ENCODE measurements at regions not wholly inside any gene's neighbourhood (a gene's known extent, or its start where the extent isn't known, plus 50 kb on each side); places are given as distances from the start of the nearest gene placed in this dataset.
A peak's percentile ranks its signal among the peaks of the same experiment; 100 is the strongest.

DNA sequence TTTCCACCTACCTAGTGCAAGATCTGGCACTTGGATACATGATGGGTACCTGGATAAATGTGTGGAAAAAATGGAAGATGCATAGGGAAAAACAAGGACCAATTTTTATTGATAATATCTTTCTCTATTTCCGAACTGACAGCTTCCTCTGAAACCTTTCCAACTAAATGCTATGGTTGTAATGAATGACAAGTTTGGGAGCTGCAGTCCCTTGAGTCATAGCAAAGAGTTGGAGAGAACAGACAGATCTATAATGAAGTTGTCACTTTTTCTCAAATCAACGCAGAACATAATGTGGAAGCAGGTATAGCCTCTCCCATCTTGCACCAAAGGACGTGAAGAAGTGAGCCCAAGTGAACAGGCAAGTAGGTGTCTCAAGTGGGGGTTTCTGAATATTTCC is 296.5 kb upstream of the KAZN start:
- no peak for DNase-seq (ENCODE audit: low read depth in 2 of 2)

DNA sequence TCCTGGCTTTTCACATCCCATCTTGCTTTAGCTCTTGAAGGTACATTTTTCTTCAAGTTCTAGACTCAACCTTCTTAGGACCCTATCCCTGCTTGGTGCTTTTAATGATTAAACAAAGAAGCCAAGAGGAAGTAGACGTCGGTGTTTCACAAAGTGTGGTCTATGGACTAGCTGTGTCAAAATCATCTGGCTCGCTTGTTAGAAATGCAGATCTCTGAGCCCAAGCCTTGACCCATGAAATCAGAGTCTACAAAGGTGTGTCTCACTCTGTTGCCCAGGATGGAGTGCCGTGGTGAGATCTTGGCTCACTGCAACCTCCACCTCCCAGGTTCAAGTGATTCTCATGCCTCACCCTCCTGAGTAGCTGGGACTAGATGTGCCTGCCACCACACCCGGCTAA is 295.5 kb upstream of the KAZN start:
- DNase-seq (ENCODE audit: low read depth in 2 of 2) = no peak

DNA sequence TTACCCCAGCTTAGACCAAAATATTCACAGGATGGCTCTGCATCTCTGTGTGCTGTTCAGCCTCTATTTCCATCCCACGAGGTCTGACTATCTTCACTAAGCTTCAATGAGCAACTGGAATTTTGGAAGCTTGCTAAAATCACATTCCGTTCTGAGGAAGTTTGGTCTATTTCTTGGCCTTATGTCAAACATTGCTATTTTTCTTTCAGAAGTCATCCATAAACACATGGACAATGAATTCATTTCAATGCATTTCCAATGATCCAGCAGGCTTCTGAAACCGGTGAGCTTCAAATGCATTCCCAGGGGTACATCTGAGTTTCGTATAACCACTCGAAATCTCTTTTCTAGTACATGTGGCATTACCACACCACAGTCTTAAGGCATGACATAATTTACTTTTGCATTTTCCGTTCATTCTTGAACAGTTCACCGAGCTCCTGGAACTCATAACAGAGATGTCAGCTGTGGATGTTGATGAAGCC is 294.1 kb upstream of the KAZN start:
- peak; percentile 84 for DNase-seq (ENCODE audit: low read depth in 2 of 2)

DNA sequence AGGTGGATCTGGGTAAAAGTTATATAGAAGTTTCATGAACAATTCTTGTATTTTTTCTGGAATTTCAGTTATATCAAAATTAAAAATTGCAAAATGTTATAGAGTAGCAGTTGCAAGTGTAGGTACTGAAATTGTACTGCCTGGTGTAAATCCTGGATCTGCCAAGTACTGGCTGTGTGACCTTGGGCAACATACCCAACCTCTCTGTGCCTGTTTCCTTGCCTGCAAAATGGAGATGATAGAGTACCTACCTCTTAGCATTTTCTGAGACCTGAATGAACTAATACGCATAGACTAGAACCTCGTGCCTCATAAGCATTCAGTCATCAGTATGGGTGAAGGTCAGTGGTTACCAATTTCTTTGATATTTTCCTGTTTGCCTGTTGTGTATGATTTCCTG is 290.0 kb upstream of the KAZN start:
- no peak for DNase-seq (ENCODE audit: low read depth in 2 of 2)

DNA sequence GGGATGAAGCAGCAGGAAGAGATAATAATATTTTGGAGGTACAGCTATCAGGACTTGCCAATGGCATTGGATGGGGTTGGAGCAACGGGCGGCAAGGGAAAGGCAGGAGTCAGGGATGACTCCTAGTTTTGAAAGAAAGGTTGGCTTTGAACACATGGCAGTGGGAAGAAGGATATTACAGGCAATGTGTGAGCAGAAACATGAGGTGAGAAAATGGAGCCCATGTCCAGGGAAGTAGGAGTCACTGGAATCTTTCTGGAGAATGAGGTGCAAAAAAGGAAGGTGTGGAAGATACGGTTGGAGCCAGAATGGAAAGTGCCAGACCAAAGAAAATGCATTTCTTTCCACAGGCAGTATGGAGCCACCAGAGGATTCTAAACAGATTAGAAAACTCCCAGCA is 288.5 kb upstream of the KAZN start:
- no peak for DNase-seq (ENCODE audit: low read depth in 2 of 2)

DNA sequence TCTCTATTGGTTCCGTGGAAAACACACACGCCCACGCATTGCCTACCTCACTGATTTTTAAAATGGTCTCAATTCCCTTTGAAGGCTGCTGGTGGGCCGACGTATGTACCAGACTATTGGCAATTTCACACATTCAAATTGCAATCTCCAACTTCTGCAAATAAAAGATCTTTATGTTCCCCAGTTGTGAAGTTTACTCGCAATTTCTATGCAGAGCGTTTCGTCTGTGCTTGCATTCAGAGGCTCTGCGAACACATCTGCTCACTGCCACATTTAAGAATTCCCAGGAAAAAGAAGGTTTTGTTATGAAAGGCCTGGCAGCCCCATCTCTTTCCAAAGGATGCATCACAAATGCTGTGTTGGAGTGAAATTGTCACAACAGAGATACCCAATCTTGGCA is 288.0 kb upstream of the KAZN start:
- DNase-seq (ENCODE audit: low read depth in 2 of 2) = no peak

DNA sequence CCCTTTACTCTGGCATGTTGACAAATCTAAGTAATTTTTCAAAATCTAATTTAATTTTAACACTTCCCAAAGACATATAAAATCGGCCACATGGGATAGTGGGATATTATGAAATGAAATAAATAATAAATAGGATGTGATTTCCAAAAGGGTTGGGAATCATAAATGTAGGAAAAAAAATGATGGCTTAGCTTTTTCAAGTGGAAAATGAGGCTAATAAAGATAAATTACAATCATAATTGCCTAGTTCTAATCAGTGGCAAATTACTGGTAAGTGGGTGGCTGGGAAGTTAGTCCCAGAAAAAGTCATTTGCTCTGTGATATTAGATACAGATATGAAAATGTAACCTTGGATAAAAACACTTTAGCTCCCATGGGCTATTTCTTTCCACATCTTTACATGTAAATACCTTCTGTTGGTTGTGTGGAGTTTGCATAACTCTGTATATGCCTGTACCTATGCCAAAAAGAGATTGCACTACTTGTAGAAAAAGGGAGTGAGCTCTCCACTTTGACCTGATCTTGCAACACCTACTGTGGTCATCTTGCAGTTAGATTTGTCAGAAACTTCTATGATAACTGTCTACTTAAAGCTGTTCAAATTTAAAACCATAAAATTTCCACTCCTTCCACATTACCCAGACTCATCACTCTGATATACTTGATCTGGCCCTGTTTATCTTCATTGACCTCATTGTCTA is 284.6 kb upstream of the KAZN start:
- DNase-seq (ENCODE audit: low read depth in 2 of 2) = no peak

DNA sequence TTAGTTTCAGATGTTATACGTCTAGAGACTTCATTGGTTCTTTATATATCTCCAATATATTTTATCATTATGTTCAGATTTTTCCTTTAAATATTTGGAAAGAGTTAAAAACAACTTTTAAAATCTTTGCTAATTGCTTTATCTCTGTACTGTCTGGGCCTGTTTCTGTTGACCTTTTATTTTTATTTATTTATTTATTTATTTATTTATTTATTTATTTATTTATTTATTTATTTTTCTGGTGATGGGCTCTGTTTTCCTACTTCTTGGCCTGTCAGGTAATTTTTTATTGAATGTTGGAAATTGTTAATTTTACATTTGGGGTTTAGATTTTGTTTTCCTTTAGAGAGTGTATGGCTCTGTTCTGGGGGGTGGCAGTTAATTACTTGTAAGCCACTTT is 279.7 kb upstream of the KAZN start:
- no peak for DNase-seq (ENCODE audit: low read depth in 2 of 2)

DNA sequence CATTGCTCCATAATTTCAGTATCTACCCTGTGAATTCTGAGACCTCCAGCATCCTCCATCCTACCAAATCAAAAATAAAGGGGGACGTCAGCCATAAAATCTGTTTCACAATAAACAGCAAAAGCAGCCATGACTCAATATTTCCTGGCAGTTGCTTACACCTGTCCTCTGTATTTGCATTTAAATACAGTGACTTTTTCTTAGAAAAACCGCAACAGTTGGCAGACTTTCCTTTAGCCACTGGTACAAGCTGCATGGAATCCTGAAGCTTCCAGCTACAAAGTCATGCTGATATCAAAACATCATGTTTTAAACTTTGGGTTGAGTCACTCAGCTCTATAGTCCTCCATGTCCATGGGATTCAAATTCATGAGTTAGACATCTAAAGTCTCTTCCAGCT is 278.0 kb upstream of the KAZN start:
- peak in 1 of 2 experiments; percentile 10 for DNase-seq (ENCODE audit: low read depth in 2 of 2)

DNA sequence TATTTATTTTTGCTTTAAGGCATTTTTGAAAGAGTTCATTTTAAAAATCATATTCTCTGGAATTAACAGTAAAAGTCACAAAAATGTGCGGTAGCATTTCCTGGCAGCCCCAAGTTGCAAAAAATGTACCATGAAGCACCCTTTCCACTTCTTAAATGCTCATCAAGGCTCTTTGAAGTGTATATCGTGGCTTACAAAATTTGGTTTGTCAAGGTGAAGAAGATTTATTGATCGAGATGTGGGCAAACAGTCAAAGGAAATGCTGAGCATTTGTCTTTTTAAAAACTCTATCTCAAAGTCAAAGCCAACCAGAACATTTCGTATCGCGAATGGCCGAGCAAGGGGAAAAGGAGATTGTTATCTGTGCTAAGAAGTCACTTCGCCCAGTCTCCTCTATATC is 277.5 kb upstream of the KAZN start:
- no peak for DNase-seq (ENCODE audit: low read depth in 2 of 2)

DNA sequence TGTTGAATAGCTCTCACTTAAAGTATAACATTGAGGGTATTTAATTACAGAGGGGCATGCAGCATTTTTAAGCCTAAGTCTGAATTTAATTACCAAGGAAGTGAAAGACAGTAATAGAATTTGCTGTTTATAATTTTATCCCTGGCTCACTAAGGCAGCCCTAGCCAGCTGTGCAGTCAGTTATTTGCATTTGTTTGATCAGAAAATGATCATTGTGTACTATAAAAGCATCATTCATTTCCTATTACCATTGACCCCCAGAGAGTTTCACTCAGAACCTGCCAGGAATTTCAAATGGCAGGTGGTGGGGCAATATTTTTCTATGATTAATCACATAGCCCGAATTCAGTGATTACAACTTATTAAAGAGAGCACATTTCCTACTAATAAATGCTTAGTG is 277.1 kb upstream of the KAZN start:
- no peak for DNase-seq (ENCODE audit: low read depth in 2 of 2)

DNA sequence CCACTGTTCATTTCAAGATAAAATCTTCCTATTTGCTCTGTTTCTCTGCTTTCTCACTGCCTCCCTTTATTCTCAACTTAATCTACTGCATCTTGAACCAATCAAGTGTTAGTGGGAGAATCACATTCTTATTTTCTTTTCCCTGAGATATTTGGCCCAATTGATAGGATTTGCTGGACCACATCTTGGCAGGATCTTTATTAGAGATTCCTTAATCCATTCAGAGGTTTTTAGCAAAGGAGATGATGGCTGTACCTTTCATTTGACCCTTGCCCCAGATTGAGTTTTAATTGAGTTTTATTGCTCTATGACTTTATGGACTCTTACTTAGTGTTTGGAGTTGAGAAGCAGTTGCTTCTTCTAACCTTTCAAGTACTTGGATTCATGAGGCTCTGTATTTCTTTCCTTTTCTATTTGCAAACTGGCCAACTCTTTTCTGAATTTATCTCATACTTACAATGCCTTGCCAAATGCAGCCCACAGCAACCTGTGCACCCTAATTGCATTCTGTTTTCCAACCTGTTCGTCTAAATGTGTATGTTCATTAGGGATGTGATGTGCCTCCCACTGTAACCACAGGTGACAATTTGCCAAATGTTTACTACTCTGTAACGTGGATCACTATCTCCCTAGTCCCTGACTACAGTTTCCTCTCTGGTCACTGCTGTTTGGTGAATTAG is 274.8 kb upstream of the KAZN start:
- DNase-seq (ENCODE audit: low read depth in 2 of 2) = no peak

DNA sequence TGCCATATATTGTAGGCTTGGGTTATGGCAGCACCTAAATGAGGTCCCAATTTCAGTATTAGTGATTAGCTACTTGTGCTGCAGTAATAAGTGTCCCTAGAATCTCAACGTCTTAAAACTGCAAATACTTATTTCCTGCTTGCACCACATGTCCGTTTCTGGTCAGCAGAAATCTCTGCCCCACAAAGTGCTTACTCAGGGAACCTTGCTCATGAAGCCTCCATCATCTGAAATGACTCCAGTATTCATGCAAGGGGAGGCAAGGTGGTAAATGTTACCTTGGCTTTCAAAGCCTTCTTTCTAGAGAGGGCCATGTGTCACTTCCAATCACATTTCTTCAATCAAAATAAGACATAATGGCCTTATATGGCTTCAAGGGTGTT is 274.2 kb upstream of the KAZN start:
- no peak for DNase-seq (ENCODE audit: low read depth in 2 of 2)

DNA sequence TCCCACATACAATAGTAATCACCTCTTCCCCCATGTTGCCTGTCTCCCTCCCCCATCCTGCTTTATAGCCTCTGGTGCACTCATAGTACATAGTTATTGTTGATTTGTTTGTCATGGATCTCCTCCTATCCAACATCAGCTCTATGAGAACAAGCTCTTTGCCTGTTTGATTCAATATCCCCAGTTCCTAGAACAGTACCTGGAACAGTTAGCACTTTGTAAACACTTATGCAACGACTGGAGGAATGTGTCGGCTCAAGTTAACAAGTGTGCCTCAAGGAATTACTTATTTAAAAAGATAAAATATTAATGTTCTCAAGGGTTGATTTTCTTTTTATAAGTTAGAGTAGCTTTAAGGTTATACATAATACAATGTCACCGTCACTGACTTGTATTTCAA is 271.6 kb upstream of the KAZN start:
- no peak for DNase-seq (ENCODE audit: low read depth in 2 of 2)

DNA sequence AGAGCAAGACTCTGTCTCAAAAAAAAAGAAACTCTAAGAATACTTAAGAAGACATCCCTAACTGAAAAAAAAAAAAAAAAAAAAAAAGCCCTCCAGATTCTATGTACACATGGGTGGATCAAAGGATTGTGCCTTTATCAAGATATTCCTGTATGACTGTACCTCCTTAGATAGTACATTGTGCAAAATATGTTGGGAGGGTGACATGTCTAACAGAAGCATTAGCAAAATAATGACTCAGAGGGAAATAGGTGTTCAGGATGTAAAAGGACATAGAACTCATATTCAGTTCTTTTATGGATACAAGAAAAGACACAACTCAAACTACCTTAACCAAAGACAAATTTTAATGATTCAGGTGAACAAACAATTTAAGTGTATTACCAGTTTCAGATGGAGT is 269.8 kb upstream of the KAZN start:
- no peak for DNase-seq (ENCODE audit: low read depth in 2 of 2)

DNA sequence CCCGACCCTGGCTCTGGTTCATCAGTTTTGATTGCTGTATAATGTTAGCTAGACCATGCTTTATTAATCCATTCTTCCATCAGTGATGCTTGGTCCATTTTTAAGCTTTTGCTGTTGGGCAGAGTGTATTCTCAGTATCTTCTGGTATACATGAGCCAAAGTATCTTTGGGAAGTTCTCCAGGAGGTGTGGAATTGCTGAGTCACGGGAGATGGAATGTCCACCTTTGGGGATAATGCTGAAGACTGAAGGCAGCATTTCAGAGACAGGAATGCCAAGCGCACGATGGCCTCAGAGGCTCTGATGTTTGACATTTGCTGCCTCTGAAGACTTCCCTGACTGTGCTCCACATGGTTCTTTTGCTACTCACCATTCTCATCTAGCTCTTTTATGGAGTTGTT is 266.3 kb upstream of the KAZN start:
- peak; percentile 6 to 10 for DNase-seq (ENCODE audit: low read depth in 2 of 2)

DNA sequence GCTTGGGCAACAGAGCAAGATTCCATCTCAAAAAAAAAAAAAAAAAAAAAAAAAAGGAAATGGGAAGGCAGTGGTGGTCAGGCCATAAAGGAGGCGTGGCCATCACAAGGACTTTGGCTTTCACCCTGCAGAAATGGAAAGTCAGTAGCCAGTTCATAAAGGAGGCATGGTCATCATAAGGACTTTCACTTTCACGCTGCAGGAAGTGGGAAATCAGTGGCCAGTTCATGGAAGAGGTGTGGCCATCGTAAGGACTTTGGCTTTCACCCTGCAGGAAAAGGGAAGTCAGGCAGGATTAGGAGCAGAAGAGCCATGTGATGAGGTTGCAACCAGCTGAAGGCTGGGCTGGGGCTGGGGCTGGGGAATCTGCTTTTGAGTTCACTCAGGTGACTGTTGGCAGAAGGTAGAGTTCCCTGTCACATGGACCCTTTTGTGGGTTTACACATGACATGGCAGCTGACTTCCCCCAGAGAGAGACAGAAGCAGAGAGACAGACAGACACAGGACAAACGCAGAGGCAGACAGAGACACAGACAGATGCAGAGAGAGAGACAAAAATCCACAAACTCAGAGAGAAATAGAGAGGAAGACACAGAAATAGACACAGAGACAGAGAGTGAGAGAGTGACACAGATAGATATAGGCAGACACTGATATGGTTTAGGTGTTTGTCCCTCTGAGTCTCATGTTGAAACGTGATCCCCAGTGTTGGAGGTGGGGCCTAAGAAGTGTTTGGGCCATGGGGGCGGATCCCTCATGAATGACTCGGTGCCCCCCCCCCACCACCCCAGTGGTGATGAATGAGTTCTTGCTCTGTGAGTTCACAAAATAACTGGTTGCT is 263.9 kb upstream of the KAZN start:
- no peak for DNase-seq (ENCODE audit: low read depth in 2 of 2)

DNA sequence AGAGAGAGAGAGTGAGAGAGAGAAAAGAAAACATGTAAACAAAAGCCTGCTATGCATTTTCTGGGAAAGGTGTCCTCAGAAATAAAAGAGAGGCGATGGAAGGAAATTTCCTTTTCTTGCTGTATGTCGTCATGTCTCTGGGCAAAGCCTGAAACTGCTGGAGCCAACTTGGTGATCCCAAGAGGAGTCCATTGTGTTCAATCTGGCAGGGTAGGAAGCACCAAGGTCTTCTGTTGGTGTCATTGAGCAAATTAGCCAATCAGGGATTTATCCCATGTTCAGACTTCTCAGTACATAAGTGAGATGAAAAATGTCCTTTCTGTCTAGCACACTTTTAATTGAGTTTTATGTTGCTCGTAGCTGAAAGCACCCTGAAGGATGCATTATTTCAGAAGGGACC is 260.0 kb upstream of the KAZN start:
- DNase-seq (ENCODE audit: low read depth in 2 of 2) = no peak

DNA sequence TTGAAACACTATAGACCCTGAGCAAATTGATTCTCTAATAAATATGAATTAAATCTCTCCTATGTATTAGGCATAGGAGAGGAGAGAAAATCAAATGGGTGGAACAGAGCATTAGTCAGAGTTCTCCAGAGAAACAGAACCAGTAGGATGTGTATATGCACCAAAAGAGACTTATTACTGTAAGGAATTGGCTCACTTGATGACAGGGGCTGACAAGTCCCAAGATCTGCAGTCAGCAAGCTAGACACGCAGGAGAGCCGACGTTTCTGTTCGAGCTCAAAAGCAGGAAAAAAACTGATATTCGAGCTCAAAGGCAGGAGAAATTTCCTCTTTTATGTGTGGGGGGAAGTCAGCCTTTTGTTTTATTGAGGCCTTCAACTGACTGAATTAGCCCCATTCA is 259.2 kb upstream of the KAZN start:
- DNase-seq (ENCODE audit: low read depth in 2 of 2) = no peak

DNA sequence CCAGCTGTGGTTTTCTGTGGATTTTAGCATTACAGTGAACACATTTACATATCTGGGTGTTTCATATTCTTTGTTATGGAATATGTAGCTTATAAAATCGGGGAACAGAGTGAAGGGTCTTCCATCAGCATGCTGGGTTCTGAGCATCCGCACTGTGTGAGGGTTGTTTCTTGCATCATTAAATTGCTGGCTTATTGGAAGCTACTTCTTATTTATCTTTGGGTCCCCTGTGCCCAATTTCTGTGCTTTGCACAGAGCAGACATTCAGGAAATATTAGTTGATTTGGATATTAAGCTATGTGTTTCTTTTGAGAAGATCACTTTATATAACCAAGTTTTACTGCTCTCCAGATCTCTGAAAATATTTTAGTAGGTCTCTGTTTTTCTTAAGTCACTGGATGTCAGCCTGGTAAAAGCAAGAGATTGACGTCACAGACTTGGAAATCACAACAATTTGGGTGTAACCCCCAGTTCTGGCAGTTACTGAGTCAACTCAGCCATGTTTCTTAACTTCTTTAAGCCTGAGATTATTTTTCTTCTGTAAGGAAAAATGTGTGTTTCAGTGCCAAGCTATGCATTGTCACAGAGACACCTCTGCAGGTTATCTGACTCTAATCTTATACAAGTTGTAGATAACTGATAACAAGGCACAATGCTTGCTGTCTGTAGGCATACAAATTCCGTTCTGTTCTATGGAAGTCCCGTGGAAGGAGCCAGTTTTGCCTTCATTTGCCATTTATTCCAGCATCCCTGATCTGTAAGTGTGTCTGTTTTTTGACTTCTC is 258.3 kb upstream of the KAZN start:
- peak in 1 of 2 experiments; percentile 11 for DNase-seq (ENCODE audit: low read depth in 2 of 2)

DNA sequence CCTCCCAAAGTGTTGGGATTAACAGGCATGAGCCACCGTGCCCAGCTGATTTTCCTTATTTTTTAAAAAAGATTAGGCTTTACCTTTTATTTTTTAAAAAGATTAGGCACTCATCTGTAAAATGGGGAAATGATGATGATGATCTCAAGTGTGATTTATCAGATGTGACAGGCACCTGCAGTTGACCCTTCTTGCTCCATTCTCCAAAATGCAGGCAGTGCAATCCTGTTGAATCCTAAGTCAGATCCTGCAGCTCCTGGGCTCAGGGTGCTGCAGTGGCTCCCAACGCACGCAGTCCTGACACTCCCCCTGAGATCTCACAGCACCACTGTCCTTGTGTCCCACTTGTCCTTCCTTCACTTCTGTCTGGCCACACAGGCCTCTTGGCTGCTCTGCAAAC is 257.3 kb upstream of the KAZN start:
- no peak for DNase-seq (ENCODE audit: low read depth in 2 of 2)

DNA sequence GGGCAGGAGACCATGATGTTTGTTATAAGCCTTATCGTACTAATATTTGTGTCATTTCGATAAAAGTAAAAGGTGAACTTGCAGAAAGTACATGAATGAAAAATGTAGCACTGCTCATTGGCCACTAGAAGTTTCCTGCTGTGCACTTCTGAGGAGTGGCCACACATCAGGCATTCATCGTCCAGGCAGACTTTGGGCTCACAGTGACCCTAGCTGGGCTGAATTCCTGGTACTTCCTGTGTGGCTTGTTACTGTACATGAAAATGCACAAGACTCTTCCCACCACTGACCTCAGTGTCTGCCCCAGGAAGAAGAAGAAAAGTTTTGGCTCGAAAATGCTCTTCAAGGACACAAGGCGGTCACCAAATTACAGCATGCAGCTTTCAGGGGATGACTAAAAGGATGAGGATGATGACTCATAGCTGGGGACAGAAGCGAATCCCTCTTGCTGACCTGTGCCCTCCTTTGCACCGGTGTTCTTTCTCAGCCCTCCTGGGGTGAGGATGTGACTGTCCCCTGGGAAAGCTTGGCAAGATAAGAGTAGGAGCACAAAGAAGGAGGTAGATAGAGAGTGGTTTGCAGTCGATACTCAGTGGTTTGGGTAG is 252.4 kb upstream of the KAZN start:
- no peak for DNase-seq (ENCODE audit: low read depth in 2 of 2)
